ENCODE measurements at regions not wholly inside any gene's neighbourhood (a gene's known extent, or its start where the extent isn't known, plus 50 kb on each side); places are given as distances from the start of the nearest gene placed in this dataset.

- ATAC-seq (no peak), DNase-seq (ENCODE audit: low spot score) (no peak)
Observed at GRCh38 chr10:133008196-133008595, 65.8 kb upstream of the CFAP46 start.

GRCh38 chr10:133007360-133007858, 65.0 kb upstream of the CFAP46 start:
- DNase-seq (ENCODE audit: low spot score) (no peak), ATAC-seq (no peak)

- ATAC-seq (no peak), DNase-seq (ENCODE audit: low spot score) (no peak)
Observed at GRCh38 chr10:133006806-133007205, 64.4 kb upstream of the CFAP46 start.

GRCh38 chr10:133006202-133006601, 63.8 kb upstream of the CFAP46 start:
- ATAC-seq (no peak), DNase-seq (ENCODE audit: low spot score) (no peak)

GRCh38 chr10:133004478-133004877, 62.1 kb upstream of the CFAP46 start:
- ATAC-seq = no peak
- DNase-seq (ENCODE audit: low spot score) = no peak

GRCh38 chr10:133003188-133003587, 60.8 kb upstream of the CFAP46 start:
- no peak for ATAC-seq
- DNase-seq (ENCODE audit: low spot score) = no peak

GRCh38 chr10:133002685-133003084, 60.3 kb upstream of the CFAP46 start:
- ATAC-seq = no peak
- no peak for DNase-seq (ENCODE audit: low spot score)

GRCh38 chr10:133001114-133001513, 58.7 kb upstream of the CFAP46 start:
- DNase-seq (ENCODE audit: low spot score) (no peak), ATAC-seq (no peak)

- no peak for ATAC-seq
- no peak for DNase-seq (ENCODE audit: low spot score)
Observed at GRCh38 chr10:133000648-133001047, 58.3 kb upstream of the CFAP46 start.

GRCh38 chr10:132997517-132998265, 55.3 kb upstream of the CFAP46 start:
- DNase-seq (ENCODE audit: low spot score) (no peak), ATAC-seq (no peak)

- no peak for DNase-seq (ENCODE audit: low spot score)
- ATAC-seq = no peak
Observed at GRCh38 chr10:132996603-132997343, 54.4 kb upstream of the CFAP46 start.

- ATAC-seq (no peak), DNase-seq (ENCODE audit: low spot score) (no peak)
Observed at GRCh38 chr10:132995909-132996602, 53.7 kb upstream of the CFAP46 start.

GRCh38 chr10:132994811-132995210, 52.4 kb upstream of the CFAP46 start:
- DNase-seq (ENCODE audit: low spot score) (no peak), ATAC-seq (no peak)

GRCh38 chr10:132994185-132994796, 51.9 kb upstream of the CFAP46 start:
- ATAC-seq (no peak), DNase-seq (ENCODE audit: low spot score) (no peak)

- DNase-seq (ENCODE audit: low spot score) = no peak
- ATAC-seq = no peak
Observed at GRCh38 chr10:132993271-132994184, 51.2 kb upstream of the CFAP46 start.

- DNase-seq (ENCODE audit: low spot score) (no peak), ATAC-seq (no peak)
Observed at GRCh38 chr10:132992433-132993215, 50.3 kb upstream of the CFAP46 start.

Data from left lobe of liver (tissue), 2 donors.